HEK293 (cell line): ENCODE measurements at regions not wholly inside any gene's neighbourhood (a gene's known extent, or its start where the extent isn't known, plus 50 kb on each side); places are given as distances from the start of the nearest gene placed in this dataset.

ENCODE experiments used
- CTCF ChIA-PET: fragments of 350-600 bp; formaldehyde crosslinking; extraction: SDS; loops from one replicate; lab custom pipeline; 2021; ENCODE audit warnings: antibody characterized with exemption; lab: Yijun Ruan, JAX
- POLR2A ChIA-PET: fragments of 300-600 bp; formaldehyde crosslinking; extraction: SDS; loops from one replicate; lab custom pipeline; 2020; ENCODE audit warnings: antibody characterized with exemption, inconsistent platforms; lab: Yijun Ruan, JAX
- H3K27ac ChIP-seq: fragments of 200-500 bp; sonication (Bioruptor generic); 2 replicates; pipeline ENCODE4 v1.5.1; 2014; ENCODE audit warnings: low read depth, low read length, control low read depth, inconsistent platforms; ENCODE audit errors: extremely low read depth
- H3K36me3 ChIP-seq, 2 experiments: fragments of 200-500 bp in 1 of 2; sonication (Bioruptor generic) in 1 of 2; 1 replicate in 1 of 2; 2 replicates in 1 of 2; pipeline ENCODE4 v1.5.1; 2014 to 2017; ENCODE audit warnings: inconsistent platforms in 2 of 2, low read length in 2 of 2; ENCODE audit not compliant: control insufficient read depth in 2 of 2, insufficient read depth in 1 of 2
- H3K4me1 ChIP-seq: fragments of 200-500 bp; sonication (Bioruptor generic); 2 replicates; pipeline ENCODE4 v1.5.1; 2014; ENCODE audit warnings: mild to moderate bottlenecking, low read length, inconsistent platforms; ENCODE audit not compliant: control insufficient read depth, insufficient read depth
- H3K4me3 ChIP-seq: 2 replicates; pipeline ENCODE4 v1.5.1; 2011; ENCODE audit warnings: low read depth, mild to moderate bottlenecking, control low read depth, low read length, moderate library complexity
- H3K9me3 ChIP-seq: fragments of 200-500 bp; sonication (Bioruptor generic); 2 replicates; pipeline ENCODE4 v1.5.1; 2014; ENCODE audit warnings: low read depth, low read length, inconsistent platforms; ENCODE audit not compliant: control insufficient read depth, insufficient read depth
- HOXA7 ChIP-seq: sonication (generic); formaldehyde crosslinking; IDR thresholded peaks from 2 replicates; pipeline ENCODE4 v1.8.1; 2022; ENCODE audit warnings: missing genetic modification reagents, borderline replicate concordance
- MZF1 ChIP-seq: fragments of 450-650 bp; formaldehyde crosslinking; IDR thresholded peaks from 2 replicates; pipeline ENCODE4 v1.5.1; 2017; ENCODE audit warnings: missing biosample characterization, missing genetic modification characterization, borderline replicate concordance
- PRDM6 ChIP-seq: fragments of 450-650 bp; formaldehyde crosslinking; IDR thresholded peaks from 2 replicates; pipeline ENCODE4 v1.5.1; 2017; ENCODE audit warnings: missing biosample characterization, missing genetic modification characterization
- RBAK ChIP-seq: fragments of 450-650 bp; formaldehyde crosslinking; IDR thresholded peaks from 2 replicates; pipeline ENCODE4 v1.5.1; 2016; ENCODE audit warnings: missing biosample characterization, missing genetic modification characterization
- ZBTB6 ChIP-seq: fragments of 450-650 bp; formaldehyde crosslinking; IDR thresholded peaks from 2 replicates; pipeline ENCODE4 v1.5.1; 2017; ENCODE audit warnings: missing biosample characterization, missing genetic modification characterization
- ZFP69B ChIP-seq: fragments of 450-650 bp; formaldehyde crosslinking; IDR thresholded peaks from 2 replicates; pipeline ENCODE4 v1.5.1; 2016; ENCODE audit warnings: missing biosample characterization, missing genetic modification characterization
- ZNF16 ChIP-seq: fragments of 450-650 bp; formaldehyde crosslinking; IDR thresholded peaks from 2 replicates; pipeline ENCODE4 v1.5.1; 2016; ENCODE audit warnings: low read depth, missing biosample characterization, missing genetic modification characterization
- ZNF2 ChIP-seq: fragments of 450-650 bp; formaldehyde crosslinking; IDR thresholded peaks from 2 replicates; pipeline ENCODE4 v1.5.1; 2016; ENCODE audit warnings: missing biosample characterization, missing genetic modification characterization
- ZNF274 ChIP-seq, 2 experiments: fragments of 200-500 bp in 1 of 2; fragments of 450-650 bp in 1 of 2; sonication (Bioruptor generic) in 1 of 2; formaldehyde crosslinking in 1 of 2; IDR thresholded peaks; 2 replicates each; pipeline versions ENCODE4 v1.5.1 to v1.6.1; 2014 to 2016; ENCODE audit warnings: borderline replicate concordance in 1 of 2, inconsistent platforms in 1 of 2, low read length in 1 of 2, missing biosample characterization in 1 of 2, missing genetic modification characterization in 1 of 2
- ZNF302 ChIP-seq: fragments of 450-650 bp; formaldehyde crosslinking; IDR thresholded peaks from 2 replicates; pipeline ENCODE4 v1.5.1; 2016; ENCODE audit warnings: missing biosample characterization, missing genetic modification characterization, low read depth
- ZNF416 ChIP-seq: fragments of 450-650 bp; formaldehyde crosslinking; IDR thresholded peaks from 2 replicates; pipeline ENCODE4 v1.5.1; 2016; ENCODE audit warnings: missing biosample characterization, missing genetic modification characterization
- ZNF449 ChIP-seq: fragments of 450-650 bp; formaldehyde crosslinking; IDR thresholded peaks from 2 replicates; pipeline ENCODE4 v1.5.1; 2017; ENCODE audit warnings: missing biosample characterization, mild to moderate bottlenecking, missing genetic modification characterization, moderate library complexity
- ZNF510 ChIP-seq: fragments of 450-650 bp; formaldehyde crosslinking; IDR thresholded peaks from 2 replicates; pipeline ENCODE4 v1.5.1; 2018; ENCODE audit warnings: mild to moderate bottlenecking, missing genetic modification characterization, missing biosample characterization; ENCODE audit not compliant: insufficient replicate concordance
- ZNF514 ChIP-seq: fragments of 450-650 bp; formaldehyde crosslinking; IDR thresholded peaks from 2 replicates; pipeline ENCODE4 v1.5.1; 2016; ENCODE audit warnings: missing biosample characterization, missing genetic modification characterization
- ZNF747 ChIP-seq: fragments of 450-650 bp; formaldehyde crosslinking; IDR thresholded peaks from 2 replicates; pipeline ENCODE4 v1.5.1; 2016; ENCODE audit warnings: missing biosample characterization, missing genetic modification characterization
- ZNF785 ChIP-seq: fragments of 450-650 bp; formaldehyde crosslinking; IDR thresholded peaks from 2 replicates; pipeline ENCODE4 v1.5.1; 2016; ENCODE audit warnings: missing biosample characterization, missing genetic modification characterization
- ZNF830 ChIP-seq: fragments of 450-650 bp; IDR thresholded peaks from 2 replicates; pipeline ENCODE4 v1.5.0; 2018; ENCODE audit warnings: missing biosample characterization, missing genetic modification characterization, low read depth, mild to moderate bottlenecking, moderate library complexity
- ZSCAN16 ChIP-seq: fragments of 450-650 bp; formaldehyde crosslinking; IDR thresholded peaks from 2 replicates; pipeline ENCODE4 v1.5.1; 2016; ENCODE audit warnings: missing biosample characterization, missing genetic modification characterization
- TF ChIP-seq, protein P1 (sequence below): fragments of 450-650 bp; formaldehyde crosslinking; IDR thresholded peaks from 2 replicates; pipeline ENCODE4 v1.5.1; 2016; ENCODE audit warnings: missing biosample characterization, missing genetic modification characterization, low read depth
- TF ChIP-seq, protein P2 (sequence below): fragments of 450-650 bp; formaldehyde crosslinking; IDR thresholded peaks from 2 replicates; pipeline ENCODE4 v1.5.1; 2016; ENCODE audit warnings: missing biosample characterization, missing genetic modification characterization
- TF ChIP-seq, protein P3 (sequence below): fragments of 450-650 bp; formaldehyde crosslinking; IDR thresholded peaks from 2 replicates; pipeline ENCODE4 v1.5.1; 2016; ENCODE audit warnings: missing biosample characterization, missing genetic modification characterization

GRCh38 chr10:106498675-106499074, 665.8 kb downstream of the SORCS1 start:
- Histone ChIP-seq H3K4me3 (no peak overlapping the region), H3K36me3 (no peaks in the 10 kb centered on the region), H3K9me3 (no peaks in the 10 kb centered on the region), H3K27ac (no peak overlapping the region), H3K4me1 (peaks cover 6% of the 10 kb centered on the region; the same call in 1 of the 2 replicates)
- ChIA-PET CTCF (no interaction called here), POLR2A (no interaction called here)
- TF ChIP-seq ZNF514, result no peak
- TF ChIP-seq ZNF510 (tag by site-specific recombination), result no peak
- TF ChIP-seq HOXA7 (CRISPR knock-in tag), result no peak
- no peak for TF ChIP-seq MZF1 (tag by site-specific recombination)
- TF ChIP-seq PRDM6 (tag by site-specific recombination), result no peak

DNA sequence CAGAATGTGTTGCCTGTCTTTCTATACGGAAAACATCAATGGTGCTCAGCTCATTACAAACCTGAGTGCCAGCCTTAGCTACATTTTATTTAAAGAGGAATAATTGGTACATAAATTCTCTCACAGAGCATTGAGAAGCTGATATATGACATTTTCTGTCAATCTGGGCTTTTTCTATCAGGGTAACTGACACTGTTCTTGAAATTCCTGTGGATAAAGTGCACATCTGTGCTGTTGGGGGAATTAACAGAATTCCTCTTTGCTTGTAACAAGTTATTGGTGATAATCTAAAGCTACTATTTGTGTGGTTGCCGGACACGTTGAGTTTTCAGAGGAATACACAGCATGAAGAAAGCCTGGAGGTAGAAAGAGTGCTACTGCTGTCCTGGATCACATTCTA, 668.6 kb downstream of the SORCS1 start:
- TF ChIP-seq, protein P1, sequence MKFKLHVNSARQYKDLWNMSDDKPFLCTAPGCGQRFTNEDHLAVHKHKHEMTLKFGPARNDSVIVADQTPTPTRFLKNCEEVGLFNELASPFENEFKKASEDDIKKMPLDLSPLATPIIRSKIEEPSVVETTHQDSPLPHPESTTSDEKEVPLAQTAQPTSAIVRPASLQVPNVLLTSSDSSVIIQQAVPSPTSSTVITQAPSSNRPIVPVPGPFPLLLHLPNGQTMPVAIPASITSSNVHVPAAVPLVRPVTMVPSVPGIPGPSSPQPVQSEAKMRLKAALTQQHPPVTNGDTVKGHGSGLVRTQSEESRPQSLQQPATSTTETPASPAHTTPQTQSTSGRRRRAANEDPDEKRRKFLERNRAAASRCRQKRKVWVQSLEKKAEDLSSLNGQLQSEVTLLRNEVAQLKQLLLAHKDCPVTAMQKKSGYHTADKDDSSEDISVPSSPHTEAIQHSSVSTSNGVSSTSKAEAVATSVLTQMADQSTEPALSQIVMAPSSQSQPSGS (tag by site-specific recombination), result no peak
- no peak for TF ChIP-seq ZNF302 (tag by site-specific recombination)
- TF ChIP-seq ZNF2 (tag by site-specific recombination), result no peak
- TF ChIP-seq ZNF416, result no peak
- TF ChIP-seq ZNF747, result no peak
- no peak for TF ChIP-seq ZNF785 (tag by site-specific recombination)
- no peak for TF ChIP-seq ZNF830 (tag by site-specific recombination)
- TF ChIP-seq, protein P2, sequence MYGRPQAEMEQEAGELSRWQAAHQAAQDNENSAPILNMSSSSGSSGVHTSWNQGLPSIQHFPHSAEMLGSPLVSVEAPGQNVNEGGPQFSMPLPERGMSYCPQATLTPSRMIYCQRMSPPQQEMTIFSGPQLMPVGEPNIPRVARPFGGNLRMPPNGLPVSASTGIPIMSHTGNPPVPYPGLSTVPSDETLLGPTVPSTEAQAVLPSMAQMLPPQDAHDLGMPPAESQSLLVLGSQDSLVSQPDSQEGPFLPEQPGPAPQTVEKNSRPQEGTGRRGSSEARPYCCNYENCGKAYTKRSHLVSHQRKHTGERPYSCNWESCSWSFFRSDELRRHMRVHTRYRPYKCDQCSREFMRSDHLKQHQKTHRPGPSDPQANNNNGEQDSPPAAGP (tag by site-specific recombination), result no peak
- TF ChIP-seq RBAK (tag by site-specific recombination), result no peak
- Histone ChIP-seq H3K9me3 (no peaks in the 10 kb centered on the region), H3K4me3 (no peak overlapping the region), H3K27ac (no peak overlapping the region), H3K36me3 (no peaks in the 10 kb centered on the region), H3K4me1 (peaks cover 6% of the 10 kb centered on the region; the same call in 1 of the 2 replicates)
- ChIA-PET POLR2A (no interaction called here), CTCF (interaction anchor here (0.6 kb wide), 1 partner anchor 54 kb away, joined by 3 read pairs; no protein-coding TSS in a partner anchor)

GRCh38 chr10:106493751-106494150, 670.8 kb downstream of the SORCS1 start:
- Histone ChIP-seq H3K27ac (no peak overlapping the region), H3K36me3 (no peaks in the 10 kb centered on the region), H3K4me1 (no peaks in the 10 kb centered on the region), H3K9me3 (no peaks in the 10 kb centered on the region), H3K4me3 (no peak overlapping the region)
- CTCF ChIA-PET, result no interaction called here
- POLR2A ChIA-PET, result no interaction called here
- TF ChIP-seq ZNF449 (tag by site-specific recombination) (no peak), ZBTB6 (tag by site-specific recombination) (no peak), ZNF302 (tag by site-specific recombination) (no peak), ZNF274 (IDR thresholded peaks at IDR 0.05; ENCODE audit: low read length) (no peak), ZNF274 (tag by site-specific recombination; IDR thresholded peaks at IDR 0.05; ENCODE audit: borderline replicate concordance) (no peak), ZSCAN16 (tag by site-specific recombination) (no peak), ZFP69B (tag by site-specific recombination) (no peak), ZNF16 (tag by site-specific recombination) (no peak)
- TF ChIP-seq, protein P3, sequence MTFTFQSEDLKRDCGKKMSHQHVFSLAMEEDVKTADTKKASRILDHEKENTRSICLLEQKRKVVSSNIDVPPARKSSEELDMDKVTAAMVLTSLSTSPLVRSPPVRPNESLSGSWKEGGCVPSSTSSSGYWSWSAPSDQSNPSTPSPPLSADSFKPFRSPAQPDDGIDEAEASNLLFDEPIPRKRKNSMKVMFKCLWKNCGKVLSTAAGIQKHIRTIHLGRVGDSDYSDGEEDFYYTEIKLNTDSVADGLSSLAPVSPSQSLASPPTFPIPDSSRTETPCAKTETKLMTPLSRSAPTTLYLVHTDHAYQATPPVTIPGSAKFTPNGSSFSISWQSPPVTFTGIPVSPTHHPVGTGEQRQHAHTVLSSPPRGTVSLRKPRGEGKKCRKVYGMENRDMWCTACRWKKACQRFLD, result no peak
